GM23248 (cell line): ENCODE measurements at regions not wholly inside any gene's neighbourhood (a gene's known extent, or its start where the extent isn't known, plus 50 kb on each side); places are given as distances from the start of the nearest gene placed in this dataset.

Experiments
- EZH2 ChIP-seq: fragments of 200-600 bp; sonication (generic); IDR thresholded peaks from 2 replicates; pipeline ENCODE4 v1.6.1; 2018; ENCODE audit warnings: antibody characterized with exemption, mild to moderate bottlenecking; ENCODE audit not compliant: insufficient read depth, poor library complexity, severe bottlenecking
- EZH2phosphoT487 ChIP-seq: fragments of 200-600 bp; sonication (generic); IDR thresholded peaks from 2 replicates; pipeline ENCODE4 v1.6.1; 2018; ENCODE audit warnings: antibody characterized with exemption, moderate library complexity, mild to moderate bottlenecking, low read depth; ENCODE audit not compliant: insufficient read depth

DNA sequence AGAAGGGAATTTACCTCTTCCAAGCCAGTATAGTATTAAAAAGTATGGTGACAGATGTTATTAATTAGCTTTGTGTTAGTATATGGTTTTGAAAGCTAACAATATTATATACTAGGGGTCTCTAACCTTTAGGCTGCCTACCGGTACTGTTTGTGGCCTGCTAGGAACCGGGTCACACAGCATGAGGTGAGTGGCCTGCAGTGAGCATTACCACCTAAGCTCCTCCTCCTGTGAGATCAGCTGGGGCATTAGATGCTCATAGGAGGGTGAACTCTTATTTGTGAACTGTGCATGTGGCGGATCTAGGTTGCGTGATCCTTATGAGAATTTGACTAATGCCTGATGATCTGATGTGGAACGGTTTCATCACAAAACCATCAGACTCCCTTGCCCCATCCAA lies 583.4 kb upstream of the CDH2 start:
- TF ChIP-seq EZH2: no peak
- TF ChIP-seq EZH2phosphoT487: no peak
